ENCODE measurements at regions not wholly inside any gene's neighbourhood (a gene's known extent, or its start where the extent isn't known, plus 50 kb on each side); places are given as distances from the start of the nearest gene placed in this dataset.

GRCh38 chr3:137641879-137642704 lies 122.0 kb upstream of the SOX14 start:
- H3K4me1 ChIP-seq: no peaks in the 10 kb centered on the region
- no peak overlapping the region for H3K4me3 ChIP-seq
- H3K36me3 ChIP-seq: no peaks in the 10 kb centered on the region
- no peak for TF ChIP-seq CTCF (IDR thresholded peaks at IDR 0.05)
- ATAC-seq (no peak), DNase-seq (no peak)
- intact Hi-C loops (cut with DNase I): no loop called here
- no peaks in the 10 kb centered on the region for H3K9me3 ChIP-seq
- no peak overlapping the region for H3K27ac ChIP-seq
- peaks cover 0 to 15% of the 10 kb centered on the region in 2 donors for H3K27me3 ChIP-seq

- intact Hi-C loops (cut with DNase I): no loop called here
- no peak overlapping the region for H3K4me3 ChIP-seq
- no peak for TF ChIP-seq CTCF (IDR thresholded peaks at IDR 0.05)
- peaks cover 0 to 18% of the 10 kb centered on the region in 2 donors for H3K27me3 ChIP-seq
- H3K9me3 ChIP-seq: no peaks in the 10 kb centered on the region
- H3K4me1 ChIP-seq: no peaks in the 10 kb centered on the region
- DNase-seq (peak in 1 of 4 donors; percentile 3), ATAC-seq (peak; percentile 45)
- H3K36me3 ChIP-seq: no peaks in the 10 kb centered on the region
- no peak overlapping the region for H3K27ac ChIP-seq
Observed at GRCh38 chr3:137642831-137643230, 121.3 kb upstream of the SOX14 start.

GRCh38 chr3:137647179-137647578 lies 116.9 kb upstream of the SOX14 start:
- no peak for ATAC-seq
- intact Hi-C loops (cut with DNase I): no loop called here
- no peaks in the 10 kb centered on the region for H3K36me3 ChIP-seq

GRCh38 chr3:137669519-137670060 lies 94.5 kb upstream of the SOX14 start:
- no peak overlapping the region for H3K27ac ChIP-seq
- no peak for DNase-seq
- no peaks in the 10 kb centered on the region for H3K36me3 ChIP-seq
- intact Hi-C loops (cut with DNase I): no loop called here
- no peak for TF ChIP-seq CTCF (IDR thresholded peaks at IDR 0.05)
- H3K27me3 ChIP-seq: no peaks in the 10 kb centered on the region
- H3K4me1 ChIP-seq: no peaks in the 10 kb centered on the region
- H3K9me3 ChIP-seq: peaks cover 0 to 24% of the 10 kb centered on the region in 2 donors
- no peak overlapping the region for H3K4me3 ChIP-seq
- no peak for ATAC-seq

More at GRCh38 chr3:137647179-137647578, 116.9 kb upstream of the SOX14 start:
- Histone ChIP-seq H3K9me3 (no peaks in the 10 kb centered on the region), H3K27me3 (peaks cover 0 to 13% of the 10 kb centered on the region in 2 donors), H3K4me3 (no peak overlapping the region), H3K27ac (no peak overlapping the region), H3K4me1 (no peaks in the 10 kb centered on the region)
- DNase-seq: no peak
- no peak for TF ChIP-seq CTCF (IDR thresholded peaks at IDR 0.05)

GRCh38 chr3:137687181-137687879 lies 76.8 kb upstream of the SOX14 start:
- ATAC-seq (no peak), DNase-seq (no peak)

More at GRCh38 chr3:137687181-137687879, 76.8 kb upstream of the SOX14 start:
- Histone ChIP-seq H3K4me1 (no peaks in the 10 kb centered on the region), H3K36me3 (no peaks in the 10 kb centered on the region), H3K27ac (no peak overlapping the region), H3K27me3 (no peaks in the 10 kb centered on the region), H3K4me3 (no peak overlapping the region), H3K9me3 (no peaks in the 10 kb centered on the region)
- no peak for TF ChIP-seq CTCF (IDR thresholded peaks at IDR 0.05)
- intact Hi-C loops (cut with DNase I): no loop called here
